ENCODE measurements at regions not wholly inside any gene's neighbourhood (a gene's known extent, or its start where the extent isn't known, plus 50 kb on each side); places are given as distances from the start of the nearest gene placed in this dataset.

DNA sequence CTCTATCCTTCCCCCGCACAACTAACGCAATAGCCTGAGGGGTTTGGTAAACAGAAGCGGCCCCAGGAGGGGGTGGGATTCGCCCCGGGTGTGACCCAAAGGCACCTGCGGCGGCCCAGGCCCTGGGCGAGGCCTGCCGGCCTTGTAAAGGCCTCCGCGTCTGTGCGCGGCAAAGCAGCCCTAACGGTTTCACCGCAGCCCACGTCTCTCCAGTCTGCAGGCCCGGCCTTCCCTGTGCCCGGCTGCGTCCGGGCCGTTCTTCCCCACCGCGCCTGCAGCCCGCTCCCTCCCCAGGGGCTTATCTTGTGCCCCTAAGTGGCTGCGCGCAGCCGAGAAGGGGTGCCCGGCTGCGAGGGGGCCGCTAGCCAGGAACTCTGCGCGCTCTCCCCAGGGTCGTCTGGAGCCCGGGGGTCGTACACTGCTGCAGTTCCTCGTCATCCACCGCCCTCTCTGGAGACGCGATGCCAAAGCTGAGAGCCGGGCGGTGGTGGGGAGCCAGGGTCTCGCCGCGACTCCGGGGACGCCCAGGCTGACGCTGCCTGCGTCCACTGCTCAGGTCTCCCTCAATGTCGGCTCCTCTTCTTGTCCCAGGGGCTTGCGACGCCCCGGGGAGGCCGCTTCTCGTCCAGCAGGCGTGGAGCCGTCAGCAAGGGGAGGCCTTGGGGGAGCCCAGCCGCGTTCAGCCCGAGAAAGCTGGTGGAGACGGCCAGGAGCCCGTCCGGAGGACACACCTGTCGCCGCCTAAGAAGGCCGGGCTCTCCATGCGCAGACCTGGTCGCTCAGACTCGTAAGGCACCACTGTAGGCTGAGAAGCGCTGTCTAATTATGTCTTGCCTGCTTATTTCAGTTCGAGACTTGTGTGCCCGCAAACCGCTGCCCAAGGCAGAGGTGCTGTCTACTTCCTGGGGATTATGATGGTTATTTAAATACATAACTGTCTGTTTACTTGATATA, 132.3 kb downstream of the SPAG6 start:
- TF ChIP-seq, protein P1, sequence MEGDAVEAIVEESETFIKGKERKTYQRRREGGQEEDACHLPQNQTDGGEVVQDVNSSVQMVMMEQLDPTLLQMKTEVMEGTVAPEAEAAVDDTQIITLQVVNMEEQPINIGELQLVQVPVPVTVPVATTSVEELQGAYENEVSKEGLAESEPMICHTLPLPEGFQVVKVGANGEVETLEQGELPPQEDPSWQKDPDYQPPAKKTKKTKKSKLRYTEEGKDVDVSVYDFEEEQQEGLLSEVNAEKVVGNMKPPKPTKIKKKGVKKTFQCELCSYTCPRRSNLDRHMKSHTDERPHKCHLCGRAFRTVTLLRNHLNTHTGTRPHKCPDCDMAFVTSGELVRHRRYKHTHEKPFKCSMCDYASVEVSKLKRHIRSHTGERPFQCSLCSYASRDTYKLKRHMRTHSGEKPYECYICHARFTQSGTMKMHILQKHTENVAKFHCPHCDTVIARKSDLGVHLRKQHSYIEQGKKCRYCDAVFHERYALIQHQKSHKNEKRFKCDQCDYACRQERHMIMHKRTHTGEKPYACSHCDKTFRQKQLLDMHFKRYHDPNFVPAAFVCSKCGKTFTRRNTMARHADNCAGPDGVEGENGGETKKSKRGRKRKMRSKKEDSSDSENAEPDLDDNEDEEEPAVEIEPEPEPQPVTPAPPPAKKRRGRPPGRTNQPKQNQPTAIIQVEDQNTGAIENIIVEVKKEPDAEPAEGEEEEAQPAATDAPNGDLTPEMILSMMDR (IDR thresholded peaks at IDR 0.05) = no peak
- TF ChIP-seq POLR2AphosphoS5 (IDR thresholded peaks at IDR 0.05; ENCODE audit: insufficient read depth in 1 of 2, low read depth in 1 of 2) = no peak

All from vagina (tissue), 2 donors.